Prostate gland (tissue), 2 donors: ENCODE measurements at regions not wholly inside any gene's neighbourhood (a gene's known extent, or its start where the extent isn't known, plus 50 kb on each side); places are given as distances from the start of the nearest gene placed in this dataset.

ENCODE experiments used
- DNase-seq: peaks from one replicate; pipeline ENCODE4 v3.0.0-alpha.2; 2019; ENCODE audit warnings: low spot score
- H3K27ac ChIP-seq, 2 donors: fragments of 200-600 bp; sonication (generic); 2 replicates each; pipeline ENCODE4 v1.5.1; 2017 to 2019
- H3K27me3 ChIP-seq: fragments of 200-600 bp; sonication (generic); replicated peaks from 2 replicates; pipeline ENCODE4 v1.5.1; 2019; ENCODE audit not compliant: insufficient read depth
- H3K36me3 ChIP-seq, 2 donors: fragments of 200-600 bp; sonication (generic); 1 replicate in 1 of 2; 2 replicates in 1 of 2; pipeline versions ENCODE4 v1.5.1 to v1.8.1; 2017 to 2019
- H3K4me1 ChIP-seq: fragments of 200-600 bp; sonication (generic); replicated peaks from 2 replicates; pipeline ENCODE4 v1.5.1; 2019
- H3K4me3 ChIP-seq, 2 donors: fragments of 200-600 bp; sonication (generic); 2 replicates each; pipeline ENCODE4 v1.5.1; 2017 to 2019
- H3K9me3 ChIP-seq: fragments of 200-600 bp; sonication (generic); 2 replicates; pipeline ENCODE4 v1.5.1; 2017
- CTCF ChIP-seq, 4 experiments: fragments of 200-600 bp in 2 of 4; fragments of 450-650 bp in 2 of 4; sonication (generic) in 2 of 4; IDR thresholded peaks; 1 replicate in 3 of 4; 2 replicates in 1 of 4; pipeline ENCODE4 v1.5.1; 2016 to 2019; ENCODE audit warnings: antibody characterized with exemption in 4 of 4, mild to moderate bottlenecking in 2 of 4, moderate library complexity in 2 of 4
- POLR2A ChIP-seq: fragments of 450-650 bp; IDR thresholded peaks from one replicate; pipeline ENCODE4 v1.6.1; 2016; ENCODE audit warnings: antibody characterized with exemption, mild to moderate bottlenecking
- POLR2AphosphoS5 ChIP-seq: sonication (generic); formaldehyde crosslinking; IDR thresholded peaks from one replicate; pipeline ENCODE4 v1.6.1; 2017; ENCODE audit warnings: antibody characterized with exemption
- WGBS: methylation state at CpG from one replicate; pipeline ENCODE4 v1.1.5; 2018; 5-methylcytosine and 5-hydroxymethylcytosine counted together
- intact Hi-C: fragments of 100-400 bp; cut with DNase I; formaldehyde crosslinking; loops from one replicate; pipeline ENCODE4 v1.14.2; 2022

DNA sequence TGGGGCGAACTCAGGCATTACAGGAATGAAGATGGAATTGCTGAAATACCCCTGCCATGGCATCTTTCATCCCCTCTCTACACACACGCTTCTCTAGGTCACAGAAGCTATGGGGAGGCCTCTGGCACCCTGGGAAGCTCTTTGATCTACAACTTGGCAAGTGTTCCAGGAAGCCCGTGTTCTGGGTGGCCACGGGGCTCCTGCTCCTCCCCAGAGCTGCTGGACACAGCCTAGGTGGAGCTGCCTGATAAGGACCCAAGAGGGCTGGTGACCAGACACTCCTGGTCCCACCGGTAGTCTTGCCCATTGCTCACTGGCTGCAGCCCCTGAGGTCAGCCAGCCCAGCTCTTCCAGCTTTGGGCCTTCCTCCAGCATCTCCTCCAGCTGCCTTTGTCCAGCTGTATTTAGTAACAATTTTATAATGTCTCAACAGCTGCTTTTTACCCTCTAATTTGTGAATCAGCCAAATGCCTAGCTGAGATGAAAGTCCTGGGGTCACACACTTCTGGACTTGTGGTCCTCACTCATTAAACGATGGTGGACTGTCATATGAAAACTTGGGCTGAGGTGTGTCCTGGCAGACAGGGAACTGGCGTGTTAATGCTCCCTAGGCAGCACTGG is 72.8 kb upstream of the SPATA13 start:
- Histone ChIP-seq H3K4me3 (no peak overlapping the region), H3K36me3 (no peaks in the 10 kb centered on the region), H3K9me3 (no peaks in the 10 kb centered on the region), H3K27ac (no peak overlapping the region), H3K4me1 (no peaks in the 10 kb centered on the region), H3K27me3 (no peaks in the 10 kb centered on the region)
- no peak for DNase-seq
- intact Hi-C loops, result no loop called here
- TF ChIP-seq POLR2AphosphoS5 (no peak), CTCF (IDR thresholded peaks at IDR 0.05) (no peak)
- 44% methylated on average over 7 of the region's 7 CpGs for WGBS

GRCh38 chr13:24090049-24090448 is 70.5 kb upstream of the SPATA13 start:
- Histone ChIP-seq H3K4me1 (no peaks in the 10 kb centered on the region), H3K36me3 (no peaks in the 10 kb centered on the region), H3K9me3 (no peaks in the 10 kb centered on the region), H3K4me3 (no peak overlapping the region), H3K27me3 (no peaks in the 10 kb centered on the region), H3K27ac (no peak overlapping the region)
- intact Hi-C loops, result no loop called here
- no peak for DNase-seq
- 100% methylated on average over 1 of the region's 1 CpG for WGBS
- TF ChIP-seq POLR2AphosphoS5 (no peak), POLR2A (no peak), CTCF (IDR thresholded peaks at IDR 0.05) (no peak)

DNA sequence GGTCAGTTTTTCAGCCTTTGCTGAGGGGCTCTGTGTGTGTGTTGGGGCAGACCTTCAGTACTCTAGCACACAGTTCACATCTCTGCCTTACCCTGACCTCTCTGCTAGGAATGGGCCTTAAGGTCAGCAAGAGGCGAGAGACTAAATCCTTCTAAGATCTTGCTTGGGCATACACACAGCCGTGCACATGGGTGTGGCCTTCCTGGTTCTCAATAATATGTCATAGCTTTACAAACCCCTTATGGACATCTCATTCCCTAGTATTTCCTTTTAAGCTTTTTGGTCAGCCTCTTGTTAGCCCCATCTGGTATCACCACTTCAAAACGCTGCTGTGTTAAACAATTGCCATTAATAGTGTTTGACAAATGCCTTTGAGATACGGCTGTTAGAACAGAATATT is 69.4 kb upstream of the SPATA13 start:
- Histone ChIP-seq H3K36me3 (no peaks in the 10 kb centered on the region), H3K9me3 (no peaks in the 10 kb centered on the region), H3K4me3 (no peak overlapping the region), H3K27me3 (no peaks in the 10 kb centered on the region), H3K27ac (no peak overlapping the region), H3K4me1 (no peaks in the 10 kb centered on the region)
- no peak for TF ChIP-seq POLR2AphosphoS5
- TF ChIP-seq CTCF (IDR thresholded peaks at IDR 0.05), result no peak
- TF ChIP-seq POLR2A, result no peak
- no peak for DNase-seq
- WGBS, result 77% methylated on average over 4 of the region's 4 CpGs
- intact Hi-C loops, result no loop called here

GRCh38 chr13:24092108-24092507 is 68.4 kb upstream of the SPATA13 start:
- Histone ChIP-seq H3K36me3 (no peaks in the 10 kb centered on the region), H3K9me3 (no peaks in the 10 kb centered on the region), H3K27ac (no peak overlapping the region), H3K4me1 (no peaks in the 10 kb centered on the region), H3K4me3 (no peak overlapping the region), H3K27me3 (no peaks in the 10 kb centered on the region)
- no peak for DNase-seq
- WGBS, result 41% methylated on average over 1 of the region's 1 CpG
- TF ChIP-seq POLR2A, result no peak
- peak; percentile 26 for TF ChIP-seq POLR2AphosphoS5
- no peak for TF ChIP-seq CTCF (IDR thresholded peaks at IDR 0.05)
- intact Hi-C loops, result no loop called here

- 87% methylated on average over 3 of the region's 3 CpGs for WGBS
- Histone ChIP-seq H3K36me3 (no peaks in the 10 kb centered on the region), H3K4me1 (no peaks in the 10 kb centered on the region), H3K4me3 (no peak overlapping the region), H3K27ac (peak overlapping the region in 1 of 2 donors; percentile 19), H3K9me3 (no peaks in the 10 kb centered on the region), H3K27me3 (no peaks in the 10 kb centered on the region)
- no peak for TF ChIP-seq POLR2A
- no peak for TF ChIP-seq POLR2AphosphoS5
- TF ChIP-seq CTCF (IDR thresholded peaks at IDR 0.05), result no peak
- intact Hi-C loops, result no loop called here
- no peak for DNase-seq
Measured at GRCh38 chr13:24093047-24093446, 67.5 kb upstream of the SPATA13 start.
